ENCODE measurements at regions not wholly inside any gene's neighbourhood (a gene's known extent, or its start where the extent isn't known, plus 50 kb on each side); places are given as distances from the start of the nearest gene placed in this dataset.

- Histone ChIP-seq H3F3A (ENCODE audit: insufficient read depth) (no peaks in the 10 kb centered on the region), H3K4me3 (ENCODE audit: insufficient read depth, low read length, poor library complexity, severe bottlenecking) (no peak overlapping the region), H3K9me3 (ENCODE audit: insufficient read depth, low read length) (no peaks in the 10 kb centered on the region), H3K27ac (ENCODE audit: low read depth, low read length) (no peak overlapping the region), H3K79me2 (ENCODE audit: insufficient read depth, low read length) (no peaks in the 10 kb centered on the region), H3K27me3 (ENCODE audit: low read length) (no peaks in the 10 kb centered on the region), H3K36me3 (ENCODE audit: low read length) (no peaks in the 10 kb centered on the region), H2AFZ (ENCODE audit: low read depth, low read length, severe bottlenecking) (no peak overlapping the region), H4K20me1 (ENCODE audit: low read depth, low read length) (no peaks in the 10 kb centered on the region), H3K9ac (ENCODE audit: low read length) (no peak overlapping the region), H3K4me2 (ENCODE audit: low read depth, low read length, poor library complexity, severe bottlenecking) (no peak overlapping the region), H3K9me2 (replicated peaks; ENCODE audit: insufficient read depth, low read length) (no peaks in the 10 kb centered on the region)
- TF ChIP-seq EZH2phosphoT487 (conservative IDR thresholded peaks at IDR 0.05; ENCODE audit: low read length): no peak
- TF ChIP-seq CTCF (IDR thresholded peaks at IDR 0.05; ENCODE audit: insufficient read depth, low read length, poor library complexity, severe bottlenecking): no peak
Measured at GRCh38 chr7:85714951-85715350, 528.1 kb upstream of the SEMA3D start.

GRCh38 chr7:85714043-85714578, 527.3 kb upstream of the SEMA3D start:
- Histone ChIP-seq H3K27me3 (ENCODE audit: low read length) (no peaks in the 10 kb centered on the region), H4K20me1 (ENCODE audit: low read depth, low read length) (no peaks in the 10 kb centered on the region), H3K4me3 (ENCODE audit: insufficient read depth, low read length, poor library complexity, severe bottlenecking) (no peak overlapping the region), H3K4me2 (ENCODE audit: low read depth, low read length, poor library complexity, severe bottlenecking) (no peak overlapping the region), H3K9me2 (replicated peaks; ENCODE audit: insufficient read depth, low read length) (no peaks in the 10 kb centered on the region), H2AFZ (ENCODE audit: low read depth, low read length, severe bottlenecking) (no peak overlapping the region), H3K9me3 (ENCODE audit: insufficient read depth, low read length) (no peaks in the 10 kb centered on the region), H3K79me2 (ENCODE audit: insufficient read depth, low read length) (no peaks in the 10 kb centered on the region), H3K9ac (ENCODE audit: low read length) (no peak overlapping the region), H3K36me3 (ENCODE audit: low read length) (no peaks in the 10 kb centered on the region), H3F3A (ENCODE audit: insufficient read depth) (no peaks in the 10 kb centered on the region), H3K27ac (ENCODE audit: low read depth, low read length) (no peak overlapping the region)
- TF ChIP-seq EZH2phosphoT487 (conservative IDR thresholded peaks at IDR 0.05; ENCODE audit: low read length) (no peak), CTCF (IDR thresholded peaks at IDR 0.05; ENCODE audit: insufficient read depth, low read length, poor library complexity, severe bottlenecking) (no peak)

GRCh38 chr7:85713171-85713570, 526.3 kb upstream of the SEMA3D start:
- H3K9ac ChIP-seq (ENCODE audit: low read length): no peak overlapping the region
- H3F3A ChIP-seq (ENCODE audit: insufficient read depth): no peaks in the 10 kb centered on the region
- no peak overlapping the region for H3K4me3 ChIP-seq (ENCODE audit: insufficient read depth, low read length, poor library complexity, severe bottlenecking)
- no peaks in the 10 kb centered on the region for H3K36me3 ChIP-seq (ENCODE audit: low read length)
- no peaks in the 10 kb centered on the region for H3K9me3 ChIP-seq (ENCODE audit: insufficient read depth, low read length)
- TF ChIP-seq EZH2phosphoT487 (conservative IDR thresholded peaks at IDR 0.05; ENCODE audit: low read length): no peak
- TF ChIP-seq CTCF (IDR thresholded peaks at IDR 0.05; ENCODE audit: insufficient read depth, low read length, poor library complexity, severe bottlenecking): no peak
- no peaks in the 10 kb centered on the region for H3K9me2 ChIP-seq (replicated peaks; ENCODE audit: insufficient read depth, low read length)
- H3K27ac ChIP-seq (ENCODE audit: low read depth, low read length): no peak overlapping the region
- H2AFZ ChIP-seq (ENCODE audit: low read depth, low read length, severe bottlenecking): no peak overlapping the region
- no peaks in the 10 kb centered on the region for H3K79me2 ChIP-seq (ENCODE audit: insufficient read depth, low read length)
- H3K4me2 ChIP-seq (ENCODE audit: low read depth, low read length, poor library complexity, severe bottlenecking): no peak overlapping the region
- H4K20me1 ChIP-seq (ENCODE audit: low read depth, low read length): no peaks in the 10 kb centered on the region
- no peaks in the 10 kb centered on the region for H3K27me3 ChIP-seq (ENCODE audit: low read length)

Data from SU-DHL-6 (cell line).